HG03469 (cell line): ENCODE measurements at regions not wholly inside any gene's neighbourhood (a gene's known extent, or its start where the extent isn't known, plus 50 kb on each side); places are given as distances from the start of the nearest gene placed in this dataset.

ENCODE experiments used
- ATAC-seq: cut with Tn5 transposase; IDR thresholded peaks from one replicate; pipeline ENCODE4 v1.9.1; 2021; ENCODE audit warnings: mild to moderate bottlenecking, moderate library complexity, moderate number of reproducible peaks; ENCODE audit not compliant: unreplicated experiment

DNA sequence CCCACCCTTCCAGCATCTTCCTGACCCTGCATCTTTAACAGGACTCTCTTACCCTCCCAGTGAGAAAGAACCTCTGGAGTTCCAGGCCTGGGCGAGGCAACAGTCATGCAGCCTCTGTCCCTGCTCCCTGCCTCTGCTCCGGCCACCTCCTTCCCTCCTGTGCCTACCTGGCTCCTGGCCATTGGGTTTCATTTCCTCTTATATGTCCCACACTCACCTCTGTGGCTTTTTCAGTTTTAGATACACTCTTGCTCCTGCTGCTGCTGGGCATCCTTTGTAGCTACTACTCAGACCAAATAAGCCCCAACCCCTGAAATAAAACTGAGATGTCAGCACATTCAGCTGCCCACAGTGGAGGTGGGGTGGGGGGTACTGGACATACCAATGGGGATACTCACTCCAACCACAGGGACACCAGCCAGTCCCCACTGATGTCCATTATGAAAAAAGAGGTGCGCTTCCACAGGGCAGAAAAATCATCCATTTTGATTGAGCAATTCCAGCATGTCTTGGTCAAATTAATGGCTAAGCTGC, 99.1 kb upstream of the NRXN3 start:
- no peak for ATAC-seq

DNA sequence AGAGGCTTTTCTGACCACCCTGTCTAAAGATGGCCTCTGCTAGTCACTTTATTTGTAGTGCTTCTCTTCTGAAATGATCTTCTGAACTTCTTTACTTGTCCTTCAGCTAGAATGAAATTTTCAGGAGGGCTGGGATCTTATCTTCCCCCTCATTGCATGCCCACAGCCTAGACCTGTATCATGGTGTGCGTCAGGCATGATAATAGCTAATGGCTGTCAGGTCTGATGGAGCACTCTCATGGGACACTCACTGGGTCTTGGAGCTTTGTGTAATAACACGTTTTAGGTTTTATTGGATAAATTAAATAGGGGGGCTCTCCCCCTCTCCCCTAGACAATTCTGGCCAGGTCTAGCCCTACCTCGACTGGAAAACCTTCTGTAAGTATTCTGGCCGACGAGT, 97.1 kb upstream of the NRXN3 start:
- no peak for ATAC-seq

DNA sequence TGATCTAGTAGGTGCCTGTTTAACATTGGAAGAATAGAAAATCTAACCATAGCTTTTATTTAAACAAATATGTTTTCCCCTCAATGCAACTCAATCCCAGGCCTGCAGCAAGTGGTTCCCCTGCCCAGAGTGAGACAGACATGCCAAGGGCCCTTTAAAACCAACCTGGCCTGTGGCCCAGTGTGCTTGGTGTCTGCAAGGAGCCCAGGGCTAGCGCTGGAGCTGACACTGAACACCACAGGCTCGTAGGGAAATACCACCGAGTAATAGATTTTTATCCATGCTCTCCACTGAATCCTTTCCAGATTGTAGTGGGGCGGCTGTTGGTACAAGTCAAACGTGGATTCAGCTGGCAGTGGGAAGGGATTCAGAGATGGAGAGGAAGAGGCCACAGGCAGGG, 95.6 kb upstream of the NRXN3 start:
- ATAC-seq = no peak

DNA sequence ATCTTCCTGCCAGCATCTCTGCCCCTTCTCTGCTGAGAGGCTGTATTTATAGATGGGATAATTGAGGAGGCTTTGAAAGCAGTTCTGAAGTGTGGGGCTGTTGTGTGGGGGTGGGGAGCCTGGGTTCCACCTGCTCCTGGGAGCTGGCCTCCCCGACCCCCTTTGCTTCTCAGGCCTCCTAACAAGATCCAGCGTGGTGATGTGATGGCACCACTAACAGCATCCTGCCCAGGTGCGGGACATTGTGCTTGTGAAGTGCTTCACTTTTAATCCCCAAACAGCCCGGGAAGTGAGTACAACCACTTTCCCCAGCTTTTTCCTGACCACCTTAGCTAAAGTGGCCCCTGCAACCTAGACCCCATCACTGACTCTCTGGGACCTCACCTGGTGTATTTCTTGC, 95.1 kb upstream of the NRXN3 start:
- ATAC-seq = no peak

DNA sequence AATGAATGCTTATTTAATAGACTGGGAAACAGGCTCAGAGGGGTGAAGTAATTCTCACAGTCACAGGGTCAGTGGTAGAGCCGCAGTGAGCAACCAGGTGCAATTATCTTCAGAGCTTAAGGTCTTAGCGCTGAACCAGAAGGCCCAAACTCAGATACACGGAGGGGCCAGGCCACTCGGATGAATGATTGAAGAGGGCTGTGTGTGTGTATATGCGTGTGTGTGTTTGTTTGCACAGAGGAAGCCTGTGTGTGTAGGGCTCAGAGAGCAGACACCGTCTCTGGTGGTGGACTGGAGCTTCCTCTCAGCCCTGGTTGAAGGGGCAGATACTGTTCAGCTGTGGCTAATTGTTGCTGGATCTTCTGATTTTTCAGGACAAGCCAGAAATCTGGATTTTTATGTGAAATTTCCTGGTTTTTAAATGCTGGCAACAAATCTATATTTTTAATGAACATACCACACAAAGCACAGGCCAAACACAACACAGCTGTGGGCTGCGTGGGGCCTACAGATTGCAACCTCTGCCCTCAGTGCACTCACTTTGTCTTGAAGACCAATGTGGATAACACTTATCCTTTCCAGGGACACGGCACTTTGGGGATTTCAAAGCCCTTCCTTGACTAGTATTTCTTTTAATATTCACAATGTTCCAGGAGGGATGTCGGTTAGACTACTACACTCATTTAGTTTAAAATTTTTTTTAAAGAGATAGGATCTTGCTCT, 94.5 kb upstream of the NRXN3 start:
- no peak for ATAC-seq

DNA sequence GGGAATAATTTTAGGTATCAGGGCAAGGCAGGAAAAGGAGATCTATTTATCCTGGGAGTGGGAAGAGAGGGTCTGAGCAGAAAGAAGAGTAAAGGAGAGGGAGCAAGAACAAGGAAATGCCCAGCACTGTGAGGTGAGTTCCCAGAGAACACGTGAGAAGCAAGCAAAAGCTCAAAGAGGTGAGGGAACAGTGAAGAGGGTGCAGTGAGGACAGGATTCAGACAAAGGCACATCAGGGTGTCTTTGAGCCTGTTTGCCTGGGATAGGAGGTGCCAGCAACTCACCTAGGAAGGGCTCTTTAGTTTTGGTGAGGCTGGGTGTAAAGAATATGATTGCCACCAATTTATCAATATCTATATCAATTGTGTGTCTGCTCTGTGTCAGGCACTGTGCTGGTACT, 88.9 kb upstream of the NRXN3 start:
- no peak for ATAC-seq

DNA sequence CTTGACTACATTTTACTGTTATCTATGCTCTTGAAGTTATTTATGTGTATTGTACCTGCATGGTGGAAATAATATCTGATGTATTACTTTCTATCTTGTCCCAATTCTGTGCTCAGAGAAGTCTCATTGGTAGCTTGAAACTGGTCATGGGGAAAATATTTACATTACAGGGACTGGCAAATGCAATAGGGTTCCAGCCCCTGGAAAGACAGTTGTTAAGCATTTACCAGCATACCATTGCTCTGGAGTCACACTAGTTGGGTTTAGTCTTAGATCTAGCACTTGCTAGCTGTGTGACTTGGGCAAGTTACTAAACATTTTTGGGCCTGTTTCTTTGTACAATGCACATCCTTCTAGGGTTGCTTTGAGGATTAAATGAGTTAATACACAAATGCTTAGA, 86.3 kb upstream of the NRXN3 start:
- no peak for ATAC-seq

DNA sequence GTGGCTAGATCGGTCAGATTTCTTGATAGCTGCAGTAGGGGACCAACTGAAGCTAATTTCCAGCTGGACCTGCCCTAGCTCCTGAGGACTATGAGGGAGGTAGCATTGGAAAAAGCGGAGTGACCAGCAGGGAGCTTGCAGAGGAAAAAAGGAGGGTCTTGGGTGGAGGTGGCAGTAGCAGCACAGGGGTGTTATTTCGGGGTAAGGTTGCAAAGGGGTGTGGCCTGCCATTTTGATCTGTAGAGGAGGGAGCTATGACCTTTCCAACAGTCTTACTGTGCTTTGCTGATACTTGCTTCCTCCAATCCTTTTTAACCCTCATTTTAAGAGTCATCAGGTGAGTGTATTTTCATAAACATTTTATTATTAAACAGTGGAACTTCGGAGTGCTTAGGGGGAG, 83.8 kb upstream of the NRXN3 start:
- no peak for ATAC-seq

DNA sequence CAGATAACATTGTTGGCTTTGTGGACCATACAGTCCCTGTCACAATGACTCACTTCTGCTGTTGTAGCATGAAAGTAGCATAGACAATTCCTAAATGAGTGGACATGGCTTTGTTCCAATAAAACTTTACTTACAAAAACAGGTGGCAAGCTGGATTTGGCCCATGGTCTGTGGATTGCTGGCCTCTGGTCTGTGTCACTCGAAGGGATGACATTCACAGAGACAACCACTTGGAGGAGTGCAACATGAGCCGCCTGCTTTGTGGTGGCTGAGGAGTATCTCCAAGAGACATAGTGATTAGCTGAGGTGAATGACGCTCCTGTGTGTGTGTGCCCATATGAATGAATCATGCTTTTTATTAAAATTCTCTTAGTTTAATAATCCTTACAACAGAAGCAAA, 81.3 kb upstream of the NRXN3 start:
- ATAC-seq = no peak

DNA sequence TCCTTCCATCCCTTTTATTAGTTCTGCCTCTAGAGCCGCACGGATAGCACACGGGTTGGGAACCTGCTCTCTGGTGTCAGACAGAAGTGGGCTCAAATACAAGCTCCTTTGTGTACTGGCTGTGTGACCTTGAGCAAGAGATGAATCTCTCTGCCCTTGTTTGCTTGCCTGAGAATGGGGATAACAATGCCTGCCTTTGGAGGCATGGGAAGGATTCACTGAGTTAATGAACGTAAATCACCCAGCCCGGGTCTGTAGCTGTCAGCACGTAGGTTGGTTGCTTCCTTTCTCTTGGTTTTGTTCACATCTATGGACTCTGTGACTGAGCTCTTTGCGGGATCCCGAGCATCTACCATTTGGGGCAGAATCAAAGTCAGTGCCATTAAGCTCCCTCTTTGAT, 79.3 kb upstream of the NRXN3 start:
- ATAC-seq = no peak

DNA sequence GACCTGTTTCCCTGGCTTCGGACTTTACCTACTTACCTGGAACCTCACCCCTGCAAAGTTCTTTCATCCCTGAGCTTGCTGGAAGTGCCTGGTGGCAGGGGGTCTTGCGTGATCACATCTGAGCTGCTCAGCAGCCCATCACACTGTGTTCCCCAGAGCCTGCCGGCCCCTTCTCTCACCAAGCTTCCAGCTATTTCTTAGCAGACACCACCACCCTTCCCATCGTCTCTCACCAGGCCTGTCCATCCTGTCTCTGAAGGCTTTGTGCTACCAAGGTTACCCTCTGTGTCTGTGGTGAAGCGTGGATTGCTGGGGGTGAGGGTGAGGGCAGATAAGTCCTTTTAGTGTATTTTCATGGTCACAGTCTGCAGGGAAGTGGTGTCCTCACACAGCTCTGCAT, 78.8 kb upstream of the NRXN3 start:
- no peak for ATAC-seq

DNA sequence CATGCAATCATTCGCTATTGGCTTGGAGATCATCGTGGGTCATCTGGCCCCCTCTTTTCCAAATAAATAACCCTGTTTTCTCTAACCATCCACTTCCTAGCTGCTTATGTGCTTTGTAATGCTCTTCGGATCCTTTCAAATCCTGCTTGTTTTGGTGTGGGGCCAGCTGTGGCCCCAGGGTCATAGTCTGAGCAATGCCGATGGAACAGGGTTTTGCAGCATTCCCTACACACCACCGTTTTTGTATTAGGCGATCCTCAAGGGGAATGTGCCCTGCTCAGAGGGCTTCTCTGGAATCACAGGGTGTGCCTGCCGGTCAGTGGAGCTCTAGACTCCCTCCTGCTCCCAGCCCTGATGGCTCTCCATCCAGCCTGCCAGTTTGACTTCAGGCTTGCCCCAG, 78.1 kb upstream of the NRXN3 start:
- no peak for ATAC-seq

DNA sequence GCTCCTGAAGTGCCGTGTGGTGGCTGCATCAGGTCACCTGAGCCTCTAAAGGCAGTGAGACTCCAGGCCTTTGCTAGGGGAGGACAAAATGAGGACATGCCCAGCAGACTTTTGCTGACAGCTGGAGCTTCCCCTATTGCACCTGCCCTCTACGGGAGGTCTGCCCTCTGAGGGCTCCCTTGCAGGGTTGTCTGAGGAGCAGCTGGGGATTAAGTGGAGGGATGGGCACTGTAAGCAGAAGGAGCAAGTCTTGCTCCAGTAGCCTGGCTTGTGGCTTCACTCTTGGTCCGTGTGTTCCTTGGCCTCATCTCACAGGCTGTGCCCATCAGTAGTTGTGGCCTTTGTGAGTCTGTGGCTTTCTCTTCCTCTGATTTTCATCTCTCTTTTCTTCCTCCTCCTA, 66.9 kb upstream of the NRXN3 start:
- no peak for ATAC-seq

DNA sequence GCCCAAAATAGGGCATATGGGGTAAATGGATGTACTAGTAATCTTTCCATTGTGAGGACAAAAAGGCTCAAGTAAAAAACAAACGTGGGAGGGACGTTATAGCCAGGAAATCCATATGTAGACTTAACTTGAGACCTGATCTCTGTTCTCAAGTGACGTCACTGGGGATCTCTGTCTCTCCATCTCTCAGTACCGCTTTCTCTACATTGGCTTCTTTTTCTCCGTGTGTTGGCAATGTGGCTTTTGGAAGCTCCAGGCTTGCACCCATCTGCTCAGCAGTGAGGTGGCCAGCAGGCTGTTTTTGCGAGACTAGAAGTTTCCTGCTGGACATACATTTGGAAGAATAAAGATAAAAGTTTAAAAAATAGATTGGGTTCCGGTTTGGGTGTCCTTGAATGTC, 66.0 kb upstream of the NRXN3 start:
- no peak for ATAC-seq

DNA sequence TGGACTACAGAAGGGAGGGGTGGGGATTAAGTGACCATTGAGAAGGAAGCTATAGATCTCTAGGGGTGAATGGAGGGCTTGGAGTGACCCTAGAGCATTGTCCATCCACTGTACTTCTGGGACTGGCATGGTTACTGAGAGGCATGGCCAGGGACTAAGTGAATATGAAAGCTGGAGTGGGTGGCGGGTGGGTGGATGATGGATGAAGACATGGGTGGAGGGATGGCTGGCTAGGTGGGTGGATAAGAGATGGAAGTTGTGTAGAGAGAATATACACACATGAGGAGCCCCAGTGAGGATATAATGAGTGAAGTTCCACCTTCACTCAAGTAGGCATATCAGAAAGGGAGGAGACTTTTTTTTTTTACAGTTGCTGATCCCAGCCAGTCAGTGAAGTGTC, 65.5 kb upstream of the NRXN3 start:
- no peak for ATAC-seq

DNA sequence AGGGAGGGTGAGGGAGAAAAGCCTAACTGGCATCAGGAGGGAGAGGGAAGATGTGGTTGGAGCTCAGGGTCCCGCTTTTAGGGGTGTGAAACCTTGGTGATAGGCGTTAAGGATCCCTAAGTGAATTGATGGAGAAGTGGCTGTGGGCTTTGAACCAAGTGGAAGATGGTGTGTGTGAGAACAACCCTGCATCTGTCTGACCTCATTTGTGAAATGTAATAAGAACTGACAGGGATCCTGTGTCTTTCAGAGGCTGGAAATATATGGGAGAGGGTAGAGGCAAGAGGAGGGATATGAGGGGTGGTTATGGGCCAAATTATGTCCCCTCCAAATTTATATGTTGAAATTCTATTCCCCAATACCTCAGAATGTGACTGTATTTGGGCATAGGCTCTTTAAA, 63.8 kb upstream of the NRXN3 start:
- ATAC-seq = no peak

DNA sequence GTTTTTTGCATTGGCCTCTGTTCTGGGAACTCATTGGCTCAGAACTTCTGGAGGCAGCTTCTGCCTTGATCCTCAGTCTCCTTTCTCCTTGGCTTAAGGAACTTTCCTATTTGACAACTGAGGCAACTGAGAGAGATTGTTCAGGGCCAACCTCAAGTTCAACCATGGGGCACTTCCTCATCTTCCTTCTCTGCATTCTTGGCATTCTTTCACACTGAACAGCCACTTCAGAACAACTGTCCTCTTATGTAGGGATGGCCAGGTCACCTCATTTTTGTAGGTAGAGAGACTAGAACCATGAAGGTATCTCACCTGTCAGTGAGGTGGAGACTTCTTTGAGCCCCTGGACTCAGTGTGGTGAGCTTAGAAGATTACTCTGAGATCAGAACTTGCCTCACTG, 63.0 kb upstream of the NRXN3 start:
- no peak for ATAC-seq

DNA sequence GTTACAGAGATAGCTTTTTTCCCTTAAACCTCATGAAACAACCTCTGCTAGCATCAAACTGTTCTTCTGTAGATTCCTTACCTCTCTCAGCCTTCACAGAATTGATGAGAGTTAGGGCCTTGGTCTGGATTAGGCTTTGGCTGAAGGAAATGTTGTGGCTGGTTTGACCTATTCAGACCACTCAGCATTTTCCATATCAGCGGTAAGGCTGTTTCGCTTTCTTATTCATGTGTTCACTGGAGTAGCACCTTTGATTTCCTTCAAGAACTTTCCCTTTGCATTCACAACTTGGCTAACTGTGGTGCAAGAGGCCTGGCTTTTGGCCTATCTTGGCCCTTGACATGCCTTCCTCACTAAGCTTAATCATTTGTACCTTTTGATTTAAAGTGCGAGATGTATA, 50.7 kb upstream of the NRXN3 start:
- ATAC-seq = no peak
